ENCODE measurements at regions not wholly inside any gene's neighbourhood (a gene's known extent, or its start where the extent isn't known, plus 50 kb on each side); places are given as distances from the start of the nearest gene placed in this dataset.

GRCh38 chr16:73126525-73126853 lies 78.6 kb upstream of the ZFHX3 start:
- DNase-seq (ENCODE audit: low read depth, low spot score) (no peak), ATAC-seq (no peak)
- RAD21 ChIA-PET (ENCODE audit: low non-redundant PET in 1 of 2, low total read pairs in 2 of 2, uncharacterized antibody in 2 of 2, unreplicated experiment in 2 of 2) = no interaction called here
- CTCF ChIA-PET = no interaction called here
- no peak overlapping the region for H3K4me3 ChIP-seq (replicated peaks in 1 of 2; ENCODE audit: low read depth in 1 of 2, low read length in 2 of 2)
- H2AFZ ChIP-seq (ENCODE audit: low read depth, low read length, poor library complexity, severe bottlenecking) = no peak overlapping the region
- intact Hi-C loops (cut with micrococcal nuclease) = no loop called here
- no peak overlapping the region for H3K27ac ChIP-seq (ENCODE audit: low read depth, low read length)
- no peaks in the 10 kb centered on the region for H3K9me3 ChIP-seq (ENCODE audit: control insufficient read depth in 1 of 2, insufficient read depth in 1 of 2, low read depth in 1 of 2, low read length in 2 of 2)
- POLR2A ChIA-PET = no interaction called here
- H4K20me1 ChIP-seq (ENCODE audit: insufficient read depth) = no peaks in the 10 kb centered on the region
- TF ChIP-seq CTCF (IDR thresholded peaks at IDR 0.05 in 2 of 3, conservative IDR thresholded peaks at IDR 0.05 in 1 of 3; ENCODE audit: borderline replicate concordance in 1 of 3, insufficient read depth in 1 of 3, low read depth in 2 of 3, low read length in 2 of 3) (no peak), ZNF274 (IDR thresholded peaks at IDR 0.05; ENCODE audit: low read depth, low read length) (no peak), CEBPB (IDR thresholded peaks at IDR 0.05; ENCODE audit: low read depth) (0 out of 2 replicates have a peak, but pooled peaks have one; percentile 20), TCF7L2 (IDR thresholded peaks at IDR 0.05; ENCODE audit: borderline replicate concordance, extremely low read depth, insufficient read depth, insufficient read length) (no peak), ATF3 (IDR thresholded peaks at IDR 0.05) (no peak)
- no peaks in the 10 kb centered on the region for H3K36me3 ChIP-seq (ENCODE audit: control insufficient read depth in 1 of 2, insufficient read depth in 2 of 2, low read length in 2 of 2)
- no peak overlapping the region for H3K4me2 ChIP-seq (ENCODE audit: low read length)
- no peaks in the 10 kb centered on the region for H3K4me1 ChIP-seq (ENCODE audit: control insufficient read depth in 1 of 2, insufficient read depth in 2 of 2, low read length in 2 of 2)
- 0 out of 2 replicates have a peak, but pooled peaks cover 2% of the 10 kb centered on the region for H3K27me3 ChIP-seq (ENCODE audit: insufficient read depth, low read length)
- no peaks in the 10 kb centered on the region for H3K9me2 ChIP-seq (ENCODE audit: insufficient read depth)
- BruUV-seq (replicated peaks) = no TSS peak
- H3K9ac ChIP-seq (ENCODE audit: low read length) = no peak overlapping the region
- no peaks in the 10 kb centered on the region for H3K79me2 ChIP-seq (ENCODE audit: insufficient read depth, low read length)

GRCh38 chr16:73125850-73126524 lies 78.1 kb upstream of the ZFHX3 start:
- Histone ChIP-seq H3K36me3 (ENCODE audit: control insufficient read depth in 1 of 2, insufficient read depth in 2 of 2, low read length in 2 of 2) (no peaks in the 10 kb centered on the region), H3K79me2 (ENCODE audit: insufficient read depth, low read length) (no peaks in the 10 kb centered on the region), H2AFZ (ENCODE audit: low read depth, low read length, poor library complexity, severe bottlenecking) (no peak overlapping the region), H4K20me1 (ENCODE audit: insufficient read depth) (no peaks in the 10 kb centered on the region), H3K27ac (ENCODE audit: low read depth, low read length) (no peak overlapping the region), H3K9me3 (ENCODE audit: control insufficient read depth in 1 of 2, insufficient read depth in 1 of 2, low read depth in 1 of 2, low read length in 2 of 2) (no peaks in the 10 kb centered on the region), H3K4me1 (ENCODE audit: control insufficient read depth in 1 of 2, insufficient read depth in 2 of 2, low read length in 2 of 2) (no peaks in the 10 kb centered on the region), H3K4me2 (ENCODE audit: low read length) (no peak overlapping the region), H3K27me3 (ENCODE audit: insufficient read depth, low read length) (no peaks in the 10 kb centered on the region), H3K9me2 (ENCODE audit: insufficient read depth) (no peaks in the 10 kb centered on the region), H3K9ac (ENCODE audit: low read length) (no peak overlapping the region), H3K4me3 (replicated peaks in 1 of 2; ENCODE audit: low read depth in 1 of 2, low read length in 2 of 2) (no peak overlapping the region)
- ChIA-PET RAD21 (ENCODE audit: low non-redundant PET in 1 of 2, low total read pairs in 2 of 2, uncharacterized antibody in 2 of 2, unreplicated experiment in 2 of 2) (no interaction called here), POLR2A (no interaction called here), CTCF (no interaction called here)
- intact Hi-C loops (cut with micrococcal nuclease) = no loop called here
- ATAC-seq (no peak), DNase-seq (ENCODE audit: low read depth, low spot score) (no peak)
- no peak for TF ChIP-seq EZH2 (IDR thresholded peaks at IDR 0.05)
- no peak for TF ChIP-seq TCF7L2 (IDR thresholded peaks at IDR 0.05; ENCODE audit: borderline replicate concordance, extremely low read depth, insufficient read depth, insufficient read length)
- TF ChIP-seq ZFX (IDR thresholded peaks at IDR 0.05) = no peak
- TF ChIP-seq RAD21 (IDR thresholded peaks at IDR 0.05; ENCODE audit: low read depth) = no peak
- BruUV-seq (replicated peaks) = no TSS peak
